CD4-positive, alpha-beta T cell treated with Interleukin-4 for 4 hours (primary cell): ENCODE measurements at regions not wholly inside any gene's neighbourhood (a gene's known extent, or its start where the extent isn't known, plus 50 kb on each side); places are given as distances from the start of the nearest gene placed in this dataset.

Source experiments
- DNase-seq: peaks from one replicate; pipeline ENCODE4 v3.0.0-alpha.2; 2020

DNA sequence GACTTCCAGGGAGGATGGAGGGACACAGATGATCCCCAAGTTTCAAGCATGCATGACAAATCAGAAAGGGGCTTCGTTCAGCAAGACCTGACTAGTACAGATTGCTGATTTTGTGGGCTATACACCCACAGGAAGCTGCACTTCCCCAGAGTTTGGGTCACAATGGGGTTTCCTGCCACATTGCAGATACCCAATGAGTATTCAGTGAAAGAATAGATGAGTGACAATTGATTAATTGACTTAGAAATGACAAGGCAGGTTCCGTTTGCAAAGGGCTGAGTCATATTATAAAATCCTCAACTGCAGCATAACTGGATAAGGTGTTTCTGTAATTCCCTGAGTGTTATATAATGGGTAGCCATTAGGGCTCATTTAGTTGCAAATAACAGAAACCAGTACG lies 146.6 kb upstream of the TBL1X start:
- peak; percentile 32 for DNase-seq

DNA sequence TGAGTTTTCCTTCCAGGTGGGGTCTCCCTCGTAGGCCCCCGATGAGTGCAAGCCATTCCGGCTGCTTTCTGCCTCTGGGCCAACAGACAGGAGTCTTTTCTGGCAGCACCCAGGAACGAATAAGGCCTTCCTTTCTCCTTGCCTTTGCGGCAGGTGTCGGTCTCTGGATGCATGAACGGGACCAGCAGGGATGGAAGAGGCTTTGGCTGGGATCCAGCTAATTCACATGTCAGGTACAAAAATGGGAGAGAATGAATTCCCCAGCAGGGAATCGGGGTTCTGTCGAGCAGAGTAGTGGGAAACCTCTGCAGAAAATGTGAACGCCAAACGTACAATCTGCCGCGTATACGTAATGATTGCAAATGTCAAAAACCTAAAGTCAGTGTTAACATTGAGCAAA lies 146.1 kb upstream of the TBL1X start:
- DNase-seq: no peak

GRCh38 chrX:9320940-9321339 lies 143.9 kb upstream of the TBL1X start:
- DNase-seq: no peak

DNA sequence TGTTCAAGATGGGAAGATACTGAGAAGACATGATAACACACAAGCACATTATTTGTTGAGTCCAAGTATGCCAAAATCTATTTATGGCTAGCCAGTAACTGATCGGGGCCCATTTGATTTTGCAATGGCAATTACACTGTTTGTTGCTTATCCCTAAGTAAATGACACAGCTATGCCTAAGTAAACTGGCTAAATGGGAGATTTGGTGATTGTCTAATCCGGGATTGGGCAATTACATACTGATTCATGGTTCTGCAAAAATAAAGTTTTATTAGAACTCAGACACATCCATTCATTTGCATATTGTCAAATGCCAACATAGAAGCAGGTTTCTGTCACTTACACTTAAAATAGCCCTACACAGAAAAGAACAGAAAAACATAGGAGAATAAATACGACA lies 140.2 kb upstream of the TBL1X start:
- no peak for DNase-seq

DNA sequence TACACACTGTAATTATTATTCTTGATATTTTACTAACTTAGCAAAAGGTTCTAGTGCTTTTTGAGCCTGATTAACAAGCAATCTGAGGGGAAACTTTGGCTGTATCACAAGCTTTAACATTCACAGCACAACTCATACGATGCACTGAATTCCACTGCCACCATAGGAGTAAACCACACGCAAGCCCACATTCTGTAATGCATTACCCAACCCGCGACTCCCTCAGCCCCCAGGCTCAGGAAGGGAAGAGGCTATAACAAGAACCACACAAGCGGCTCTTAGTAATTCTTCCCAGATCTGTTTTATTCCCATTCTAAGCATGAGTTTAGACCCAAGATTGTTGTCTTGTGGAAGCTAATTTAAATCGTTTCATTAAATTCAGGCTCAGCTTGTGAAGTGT lies 138.5 kb upstream of the TBL1X start:
- DNase-seq: no peak

- no peak for DNase-seq
These were observed 137.6 kb upstream of the TBL1X start for GRCh38 chrX:9327086-9327746.

DNA sequence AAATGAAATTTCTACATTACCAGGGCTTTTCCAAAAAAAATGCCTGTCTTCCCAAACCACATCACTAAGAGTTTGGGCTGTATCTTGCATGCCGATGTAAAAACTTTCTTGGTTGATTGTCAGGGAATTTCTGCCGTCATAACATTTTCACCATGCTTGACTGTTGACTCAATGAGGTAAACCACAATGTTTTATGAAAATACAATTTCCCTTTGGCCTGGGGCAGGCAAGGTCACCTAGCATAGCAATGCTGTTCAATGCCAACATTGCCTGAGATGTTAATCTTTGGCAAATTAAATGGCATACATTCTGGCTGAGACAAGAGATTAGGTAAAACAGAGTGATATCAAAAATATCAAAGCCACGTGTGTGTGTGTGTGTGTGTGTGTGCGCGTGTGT lies 137.1 kb upstream of the TBL1X start:
- no peak for DNase-seq

GRCh38 chrX:9329056-9329455 lies 135.8 kb upstream of the TBL1X start:
- DNase-seq: no peak

DNA sequence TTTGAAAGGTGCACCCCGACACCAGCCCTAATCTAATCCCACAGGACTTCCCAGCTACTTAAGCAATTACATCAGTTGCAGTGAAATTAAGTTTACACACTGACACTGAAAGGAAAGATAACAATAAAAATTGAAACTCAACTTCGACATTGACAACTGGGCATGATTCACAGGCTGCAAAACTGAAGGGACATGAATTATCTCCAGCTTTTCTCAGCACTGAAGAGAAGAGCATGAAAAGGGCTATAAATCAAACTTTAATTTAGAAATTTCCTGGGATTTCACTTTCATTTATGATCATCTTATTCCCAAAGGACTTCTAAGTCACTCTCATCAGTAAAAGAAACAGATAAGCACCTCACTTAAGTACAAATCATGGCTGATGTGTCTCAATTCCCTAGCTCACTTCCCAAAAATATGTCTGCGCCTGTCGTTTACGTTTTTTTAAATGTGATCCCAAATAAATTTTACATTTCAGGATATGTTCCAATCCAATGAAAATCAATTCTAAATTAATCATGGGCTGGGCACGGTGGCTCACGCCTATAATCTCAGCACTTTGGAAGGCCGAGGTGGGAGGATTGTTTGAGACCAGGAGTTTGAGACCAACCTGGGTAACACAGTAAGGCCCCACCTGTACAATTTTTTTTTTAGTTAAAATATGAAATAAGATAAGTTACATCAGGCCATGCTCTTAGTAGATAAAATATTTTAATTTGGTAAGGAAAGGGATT lies 134.4 kb upstream of the TBL1X start:
- DNase-seq: no peak

DNA sequence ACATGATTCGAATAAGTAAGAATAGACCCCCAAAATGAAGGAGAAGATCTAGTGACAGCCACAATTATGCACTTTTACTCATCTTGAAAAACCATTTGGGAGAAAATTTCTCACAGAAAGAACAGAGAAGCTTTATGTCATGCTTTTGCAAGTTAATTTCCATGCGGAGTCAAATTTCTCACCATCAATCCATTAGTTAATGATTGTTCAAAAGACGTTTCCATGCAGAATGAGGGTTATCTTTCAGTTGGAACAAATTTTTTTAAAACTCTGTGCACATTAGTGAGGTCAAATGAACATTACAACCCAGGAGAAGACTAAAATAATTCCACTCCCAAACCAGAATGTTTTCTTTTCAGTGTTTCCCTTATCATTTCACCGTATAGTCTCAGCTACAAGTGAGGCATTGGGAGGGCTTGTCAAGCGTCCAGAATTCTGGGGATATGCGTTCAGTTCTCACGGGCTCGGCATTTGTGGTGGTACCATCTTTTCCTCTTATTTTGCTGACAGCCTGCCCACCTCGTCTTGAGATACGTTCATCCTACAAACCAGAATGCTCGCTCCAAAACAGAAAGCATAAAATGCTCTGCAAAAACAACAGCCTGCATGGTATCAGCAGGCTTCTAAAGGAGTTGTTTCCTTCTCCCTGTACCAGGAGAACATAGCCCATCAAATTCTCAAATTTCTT lies 130.8 kb upstream of the TBL1X start:
- DNase-seq: no peak

- no peak for DNase-seq
These were observed 129.6 kb upstream of the TBL1X start for GRCh38 chrX:9335251-9335650.

GRCh38 chrX:9336456-9336855 lies 128.4 kb upstream of the TBL1X start:
- peak; percentile 2 for DNase-seq

DNA sequence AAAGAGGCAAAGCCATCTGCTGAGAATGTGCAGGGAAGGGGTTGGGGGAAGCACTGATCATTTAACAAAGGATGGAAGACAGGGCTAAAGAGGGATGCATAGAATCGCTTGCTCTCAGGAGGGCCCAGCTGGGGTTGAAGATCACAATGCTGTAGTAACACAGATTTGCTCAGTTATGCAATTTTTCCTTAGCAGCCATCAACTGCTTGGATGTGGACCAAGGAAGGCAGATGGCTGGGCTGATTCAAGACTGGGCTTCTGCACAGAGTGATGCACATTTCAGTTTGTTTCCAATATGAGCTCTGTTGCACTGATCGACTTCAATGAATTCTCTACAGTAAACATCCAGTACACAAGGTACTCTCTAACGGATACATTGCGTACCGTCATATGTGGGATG lies 127.8 kb upstream of the TBL1X start:
- DNase-seq: no peak

- no peak for DNase-seq
These were observed 125.9 kb upstream of the TBL1X start for GRCh38 chrX:9338986-9339385.

DNA sequence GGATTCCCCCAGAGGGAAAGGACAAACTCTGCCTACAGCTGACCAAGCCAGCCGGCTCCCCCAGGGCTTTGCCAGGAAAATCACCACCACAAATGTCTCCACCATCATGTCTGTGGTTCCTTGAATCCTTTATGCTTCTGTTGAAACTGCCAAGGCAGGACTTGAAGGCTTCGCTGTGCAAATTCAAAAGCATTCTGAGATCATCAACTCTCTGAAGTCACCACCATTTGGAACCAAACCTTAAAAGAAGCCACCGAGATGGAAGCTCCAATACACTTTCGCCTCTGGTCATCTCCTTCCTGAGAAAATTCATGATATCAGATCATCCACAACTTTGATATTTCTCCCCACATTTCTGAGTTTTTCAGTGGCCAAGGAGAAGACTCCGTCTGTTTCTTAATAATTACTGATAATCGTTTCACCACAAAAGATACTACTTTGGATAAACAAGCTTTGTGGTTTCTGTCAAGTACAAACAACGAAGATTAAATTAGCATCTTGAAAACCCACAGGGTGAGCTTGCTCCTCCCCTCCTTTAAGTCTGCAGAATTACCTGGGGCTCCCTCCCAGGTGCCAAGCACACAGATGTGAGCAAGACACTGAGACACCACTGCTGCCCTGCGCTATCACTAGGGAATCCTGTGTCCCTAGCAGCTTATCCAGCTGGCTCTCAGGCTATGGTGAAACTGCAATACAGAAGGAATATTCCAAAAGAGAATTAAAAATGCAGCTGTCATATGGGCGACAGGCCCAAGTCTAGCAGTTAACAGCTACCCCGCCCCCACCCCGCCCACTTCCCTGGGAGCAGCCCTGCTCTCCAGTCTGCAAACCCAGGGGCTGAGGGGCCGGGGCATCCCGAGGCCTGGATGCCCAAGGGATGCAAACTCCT lies 125.0 kb upstream of the TBL1X start:
- peak; percentile 65 for DNase-seq

- DNase-seq: peak; percentile 71
These were observed 124.1 kb upstream of the TBL1X start for GRCh38 chrX:9340598-9341290.

GRCh38 chrX:9341291-9342201 lies 123.3 kb upstream of the TBL1X start:
- DNase-seq: peak; percentile 61

DNA sequence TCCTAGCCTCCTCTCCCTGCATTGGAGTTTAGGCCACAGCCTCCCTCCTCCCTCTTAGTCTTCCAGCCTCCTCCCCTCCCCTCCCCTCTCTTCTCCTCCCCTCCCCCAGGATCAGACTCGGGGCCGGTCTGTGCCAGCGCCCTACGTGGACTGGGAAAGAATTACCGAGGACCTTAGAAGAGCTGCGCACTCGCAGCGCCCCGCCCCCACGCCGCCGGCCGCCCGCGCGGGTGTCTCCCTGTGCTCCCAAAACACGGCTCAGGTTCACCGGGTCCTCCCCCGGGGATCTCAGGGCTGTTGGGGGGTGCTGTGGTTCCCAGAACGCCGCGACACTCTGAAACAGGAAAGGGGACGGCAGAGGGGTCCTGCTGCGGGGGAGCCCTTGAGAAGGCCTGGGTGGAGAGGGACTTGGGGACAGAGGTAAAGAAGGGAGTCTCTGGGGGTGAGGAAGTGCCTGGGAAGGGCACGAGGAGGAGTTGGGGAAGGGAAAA lies 122.3 kb upstream of the TBL1X start:
- DNase-seq: peak; percentile 41

- DNase-seq: no peak
These were observed 120.9 kb upstream of the TBL1X start for GRCh38 chrX:9343971-9344370.

- no peak for DNase-seq
These were observed 118.9 kb upstream of the TBL1X start for GRCh38 chrX:9345957-9346356.
